Smooth muscle cell (in vitro differentiated cells): ENCODE measurements at regions not wholly inside any gene's neighbourhood (a gene's known extent, or its start where the extent isn't known, plus 50 kb on each side); places are given as distances from the start of the nearest gene placed in this dataset.

Experiments
- DNase-seq: peaks from one replicate; lab custom pipeline; 2025; ENCODE audit not compliant: unreplicated experiment; lab: John Stamatoyannopoulos, UW
- H2AFZ ChIP-seq: fragments of 200-600 bp; sonication (generic); 2 replicates; pipeline ENCODE4 v1.6.0; 2016; ENCODE audit warnings: antibody characterized with exemption, low read depth, mild to moderate bottlenecking
- H3F3A ChIP-seq: fragments of 200-600 bp; sonication (generic); 2 replicates; pipeline ENCODE4 v1.6.0; 2017; ENCODE audit warnings: antibody characterized with exemption, low read depth
- H3K27ac ChIP-seq: fragments of 200-600 bp; sonication (generic); 2 replicates; pipeline ENCODE4 v1.5.1; 2016; ENCODE audit warnings: low read depth, mild to moderate bottlenecking
- H3K27me3 ChIP-seq: fragments of 200-600 bp; sonication (generic); 2 replicates; pipeline ENCODE4 v1.6.1; 2016; ENCODE audit warnings: low read depth, mild to moderate bottlenecking
- H3K36me3 ChIP-seq: fragments of 200-600 bp; sonication (generic); 2 replicates; pipeline ENCODE4 v1.5.1; 2016; ENCODE audit warnings: low read depth
- H3K4me1 ChIP-seq: fragments of 200-600 bp; sonication (generic); 2 replicates; pipeline ENCODE4 v1.5.1; 2016; ENCODE audit warnings: low read depth
- H3K4me2 ChIP-seq: fragments of 200-600 bp; sonication (generic); 2 replicates; pipeline ENCODE4 v1.6.0; 2016; ENCODE audit warnings: mild to moderate bottlenecking
- H3K4me3 ChIP-seq: fragments of 200-600 bp; sonication (generic); 2 replicates; pipeline ENCODE4 v1.5.1; 2016; ENCODE audit warnings: mild to moderate bottlenecking
- H3K79me2 ChIP-seq: fragments of 200-600 bp; sonication (generic); 2 replicates; pipeline ENCODE4 v1.6.0; 2016; ENCODE audit warnings: low read depth, mild to moderate bottlenecking
- H3K9ac ChIP-seq: fragments of 200-600 bp; sonication (generic); 2 replicates; pipeline ENCODE4 v1.6.0; 2016; ENCODE audit warnings: low read depth
- H3K9me3 ChIP-seq: fragments of 200-600 bp; sonication (generic); replicated peaks from 2 replicates; pipeline ENCODE4 v1.5.1; 2016; ENCODE audit warnings: low read depth
- H4K20me1 ChIP-seq: fragments of 200-600 bp; sonication (generic); 2 replicates; pipeline ENCODE4 v1.6.0; 2016; ENCODE audit warnings: low read depth
- CTCF ChIP-seq: fragments of 200-600 bp; sonication (generic); IDR thresholded peaks from 2 replicates; pipeline ENCODE4 v1.5.1; 2017; ENCODE audit warnings: borderline replicate concordance, mild to moderate bottlenecking, antibody characterized with exemption; ENCODE audit not compliant: insufficient read depth, poor library complexity, severe bottlenecking
- WGBS: methylation state at CpG from one replicate; pipeline ENCODE4 v1.1.7; 2016; ENCODE audit warnings: low lambda C conversion rate; 5-methylcytosine and 5-hydroxymethylcytosine counted together

GRCh38 chr11:101741061-101741460 lies 157.3 kb upstream of the TRPC6 start:
- Histone ChIP-seq H3K4me1 (peaks cover 6% of the 10 kb centered on the region), H3K4me2 (no peak overlapping the region), H3K36me3 (no peaks in the 10 kb centered on the region), H3K9me3 (no peaks in the 10 kb centered on the region), H3K27ac (no peak overlapping the region), H3K4me3 (no peak overlapping the region), H3K9ac (no peak overlapping the region), H3K79me2 (no peaks in the 10 kb centered on the region), H2AFZ (no peak overlapping the region), H3F3A (no peaks in the 10 kb centered on the region), H3K27me3 (no peaks in the 10 kb centered on the region), H4K20me1 (no peaks in the 10 kb centered on the region)
- TF ChIP-seq CTCF = no peak
- 80% methylated on average over 1 of the region's 1 CpG for WGBS
- DNase-seq = no peak

- Histone ChIP-seq H3K9me3 (no peaks in the 10 kb centered on the region), H3K4me1 (peaks cover 6% of the 10 kb centered on the region), H3K4me3 (no peak overlapping the region), H3K79me2 (no peaks in the 10 kb centered on the region), H3K9ac (no peak overlapping the region), H3F3A (no peaks in the 10 kb centered on the region), H3K27ac (no peak overlapping the region), H2AFZ (no peak overlapping the region), H4K20me1 (no peaks in the 10 kb centered on the region), H3K4me2 (no peak overlapping the region), H3K27me3 (no peaks in the 10 kb centered on the region), H3K36me3 (no peaks in the 10 kb centered on the region)
- DNase-seq = no peak
- 53% methylated on average over 1 of the region's 1 CpG for WGBS
- no peak for TF ChIP-seq CTCF
These were observed 154.6 kb upstream of the TRPC6 start for GRCh38 chr11:101738452-101738851.

- Histone ChIP-seq H4K20me1 (no peaks in the 10 kb centered on the region), H3K27ac (no peak overlapping the region), H3K9ac (no peak overlapping the region), H3K79me2 (no peaks in the 10 kb centered on the region), H3F3A (no peaks in the 10 kb centered on the region), H3K4me1 (no peaks in the 10 kb centered on the region), H3K36me3 (no peaks in the 10 kb centered on the region), H2AFZ (no peak overlapping the region), H3K4me3 (no peak overlapping the region), H3K9me3 (no peaks in the 10 kb centered on the region), H3K27me3 (no peaks in the 10 kb centered on the region), H3K4me2 (no peak overlapping the region)
- 88% methylated on average over 2 of the region's 2 CpGs for WGBS
- no peak for TF ChIP-seq CTCF
- DNase-seq = no peak
These were observed 145.7 kb upstream of the TRPC6 start for GRCh38 chr11:101729406-101730078.

- Histone ChIP-seq H3K9ac (no peak overlapping the region), H3K4me1 (no peaks in the 10 kb centered on the region), H3K79me2 (no peaks in the 10 kb centered on the region), H3K9me3 (no peaks in the 10 kb centered on the region), H3F3A (no peaks in the 10 kb centered on the region), H3K27me3 (no peaks in the 10 kb centered on the region), H3K36me3 (no peaks in the 10 kb centered on the region), H3K4me3 (no peak overlapping the region), H2AFZ (peak overlapping the region; percentile 45), H4K20me1 (no peaks in the 10 kb centered on the region), H3K4me2 (no peak overlapping the region), H3K27ac (no peak overlapping the region)
- WGBS = 77% methylated on average over 3 of the region's 3 CpGs
- TF ChIP-seq CTCF = no peak
- no peak for DNase-seq
These were observed 143.6 kb upstream of the TRPC6 start for GRCh38 chr11:101727451-101727850.
